PC-9 (cell line): ENCODE measurements at regions not wholly inside any gene's neighbourhood (a gene's known extent, or its start where the extent isn't known, plus 50 kb on each side); places are given as distances from the start of the nearest gene placed in this dataset.

Experiments
- BruUV-seq: library from RNA; stranded (reverse); fragments of 400-500 nt; replicated peaks from 2 replicates; lab custom pipeline; 2021; lab: Mats Ljungman, UMichigan
- CTCF ChIA-PET: fragments of 300-600 bp; sonication (Branson Sonifier 250); formaldehyde crosslinking; loops from one replicate; lab custom pipeline; 2022; ENCODE audit warnings: antibody characterized with exemption; lab: Charles Lee
- POLR2A ChIA-PET: fragments of 300-600 bp; sonication (Branson Sonifier 250); formaldehyde crosslinking; loops from one replicate; lab custom pipeline; 2022; ENCODE audit warnings: antibody characterized with exemption; ENCODE audit not compliant: unreplicated experiment; lab: Charles Lee
- DNase-seq, 2 experiments: peaks; one replicate each; pipeline versions ENCODE4 v3.0.0 to v3.0.0-alpha.2; 2015 to 2022; ENCODE audit warnings: mixed read lengths in 1 of 2
- H2AFZ ChIP-seq: fragments of 200-600 bp; sonication (generic); 2 replicates; pipeline ENCODE4 v1.8.1; 2017; ENCODE audit warnings: antibody characterized with exemption
- H3F3A ChIP-seq: fragments of 200-600 bp; sonication (generic); 2 replicates; pipeline ENCODE4 v1.8.1; 2017; ENCODE audit warnings: antibody characterized with exemption, mild to moderate bottlenecking, low read depth; ENCODE audit not compliant: insufficient read depth
- H3K27ac ChIP-seq: fragments of 200-600 bp; sonication (generic); 2 replicates; pipeline ENCODE4 v1.6.1; 2016; ENCODE audit warnings: mixed run types
- H3K27me3 ChIP-seq: fragments of 200-600 bp; sonication (generic); 2 replicates; pipeline ENCODE4 v1.6.1; 2016; ENCODE audit warnings: low read depth, mixed run types; ENCODE audit not compliant: insufficient read depth
- H3K36me3 ChIP-seq: fragments of 200-600 bp; sonication (generic); 2 replicates; pipeline ENCODE4 v1.6.1; 2016; ENCODE audit warnings: low read depth, mixed run types
- H3K4me1 ChIP-seq: fragments of 200-600 bp; sonication (generic); replicated peaks from 2 replicates; pipeline ENCODE4 v1.6.1; 2016; ENCODE audit warnings: mixed run types; ENCODE audit not compliant: insufficient read depth
- H3K4me2 ChIP-seq: fragments of 200-600 bp; sonication (generic); 2 replicates; pipeline ENCODE4 v1.6.1; 2017; ENCODE audit warnings: mixed run types
- H3K4me3 ChIP-seq: fragments of 200-600 bp; sonication (generic); 2 replicates; pipeline ENCODE4 v1.6.1; 2016; ENCODE audit warnings: mixed run types
- H3K79me2 ChIP-seq: fragments of 200-600 bp; sonication (generic); 2 replicates; pipeline ENCODE4 v1.6.1; 2017; ENCODE audit warnings: low read depth, mixed run types
- H3K9me2 ChIP-seq: fragments of 200-600 bp; sonication (generic); 2 replicates; pipeline ENCODE4 v1.8.1; 2017; ENCODE audit warnings: mild to moderate bottlenecking; ENCODE audit not compliant: insufficient read depth
- H3K9me3 ChIP-seq: fragments of 200-600 bp; sonication (generic); 2 replicates; pipeline ENCODE4 v1.8.1; 2016; ENCODE audit warnings: low read depth; ENCODE audit not compliant: insufficient read depth
- H4K20me1 ChIP-seq: fragments of 200-600 bp; sonication (generic); 2 replicates; pipeline ENCODE4 v1.8.1; 2017; ENCODE audit not compliant: insufficient read depth
- EZH2 ChIP-seq: fragments of 200-600 bp; sonication (generic); IDR thresholded peaks from 2 replicates; pipeline ENCODE4 v1.8.0; 2017; ENCODE audit warnings: antibody characterized with exemption, low read depth
- intact Hi-C: fragments of 100-400 bp; cut with micrococcal nuclease; formaldehyde crosslinking; loops from one replicate; pipeline ENCODE4 v1.10.0; 2022; ENCODE audit not compliant: unreplicated experiment
- TF ChIP-seq, protein P1 (sequence below): fragments of 200-600 bp; sonication (generic); conservative IDR thresholded peaks from 2 replicates; pipeline ENCODE4 v1.6.1; 2017; ENCODE audit warnings: mixed run types, antibody characterized with exemption, mild to moderate bottlenecking, moderate library complexity

DNA sequence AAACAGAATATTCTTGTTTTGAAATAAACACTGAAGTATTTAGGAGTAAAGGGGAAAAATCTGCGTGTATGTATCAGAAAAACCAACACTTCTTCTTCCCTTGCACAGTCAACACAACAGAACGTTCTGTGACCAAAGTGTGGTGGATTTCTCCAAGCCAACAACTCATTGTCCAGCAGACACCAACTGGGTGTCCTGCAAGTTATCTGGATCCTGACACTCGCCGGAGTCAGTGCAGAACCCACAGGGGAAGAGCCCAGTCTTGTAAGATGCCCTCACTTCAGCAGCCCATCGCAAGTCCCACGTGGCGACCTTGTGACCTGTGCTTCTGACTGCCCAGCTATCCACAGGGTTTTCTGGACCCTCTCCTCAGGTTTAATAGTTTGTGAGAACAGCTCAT lies 630.7 kb upstream of the ZFP42 start:
- Histone ChIP-seq H3K27ac (no peak overlapping the region), H3K9me3 (no peaks in the 10 kb centered on the region), H3F3A (no peaks in the 10 kb centered on the region), H2AFZ (no peak overlapping the region), H3K9me2 (no peaks in the 10 kb centered on the region), H3K36me3 (no peaks in the 10 kb centered on the region), H3K27me3 (no peaks in the 10 kb centered on the region), H3K4me3 (no peak overlapping the region), H3K4me1 (no peaks in the 10 kb centered on the region), H3K79me2 (no peaks in the 10 kb centered on the region), H4K20me1 (no peaks in the 10 kb centered on the region), H3K4me2 (no peak overlapping the region)
- TF ChIP-seq, protein P1, sequence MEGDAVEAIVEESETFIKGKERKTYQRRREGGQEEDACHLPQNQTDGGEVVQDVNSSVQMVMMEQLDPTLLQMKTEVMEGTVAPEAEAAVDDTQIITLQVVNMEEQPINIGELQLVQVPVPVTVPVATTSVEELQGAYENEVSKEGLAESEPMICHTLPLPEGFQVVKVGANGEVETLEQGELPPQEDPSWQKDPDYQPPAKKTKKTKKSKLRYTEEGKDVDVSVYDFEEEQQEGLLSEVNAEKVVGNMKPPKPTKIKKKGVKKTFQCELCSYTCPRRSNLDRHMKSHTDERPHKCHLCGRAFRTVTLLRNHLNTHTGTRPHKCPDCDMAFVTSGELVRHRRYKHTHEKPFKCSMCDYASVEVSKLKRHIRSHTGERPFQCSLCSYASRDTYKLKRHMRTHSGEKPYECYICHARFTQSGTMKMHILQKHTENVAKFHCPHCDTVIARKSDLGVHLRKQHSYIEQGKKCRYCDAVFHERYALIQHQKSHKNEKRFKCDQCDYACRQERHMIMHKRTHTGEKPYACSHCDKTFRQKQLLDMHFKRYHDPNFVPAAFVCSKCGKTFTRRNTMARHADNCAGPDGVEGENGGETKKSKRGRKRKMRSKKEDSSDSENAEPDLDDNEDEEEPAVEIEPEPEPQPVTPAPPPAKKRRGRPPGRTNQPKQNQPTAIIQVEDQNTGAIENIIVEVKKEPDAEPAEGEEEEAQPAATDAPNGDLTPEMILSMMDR, result no peak
- no peak for TF ChIP-seq EZH2
- intact Hi-C loops, result no loop called here
- POLR2A ChIA-PET, result no interaction called here
- DNase-seq, result no peak
- BruUV-seq, result no TSS peak
- CTCF ChIA-PET, result no interaction called here

DNA sequence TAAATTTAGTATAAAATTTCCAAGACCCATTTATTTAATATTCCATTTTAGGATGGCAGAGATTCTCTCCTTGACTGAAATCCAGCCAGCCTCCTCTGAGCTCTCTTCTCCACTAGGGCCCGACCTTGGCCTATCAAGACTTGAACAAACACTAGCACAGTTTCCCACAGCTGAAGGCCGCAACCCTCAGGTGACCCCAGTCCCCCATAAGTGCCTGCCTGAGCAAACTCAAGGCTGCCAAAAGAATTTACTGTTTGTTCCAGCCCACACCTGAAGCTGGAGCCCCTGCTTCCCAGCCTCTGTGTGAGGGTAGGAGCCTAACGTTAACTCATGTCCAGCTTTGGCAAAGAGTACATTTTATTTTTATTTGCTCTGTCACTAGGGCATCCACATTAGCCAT lies 629.0 kb upstream of the ZFP42 start:
- Histone ChIP-seq H2AFZ (no peak overlapping the region), H3K27ac (no peak overlapping the region), H3K36me3 (no peaks in the 10 kb centered on the region), H3K4me2 (no peak overlapping the region), H3K9me2 (no peaks in the 10 kb centered on the region), H3F3A (no peaks in the 10 kb centered on the region), H4K20me1 (no peaks in the 10 kb centered on the region), H3K9me3 (no peaks in the 10 kb centered on the region), H3K4me3 (no peak overlapping the region), H3K27me3 (no peaks in the 10 kb centered on the region), H3K4me1 (no peaks in the 10 kb centered on the region), H3K79me2 (no peaks in the 10 kb centered on the region)
- DNase-seq, result no peak
- ChIA-PET POLR2A (no interaction called here), CTCF (no interaction called here)
- intact Hi-C loops, result no loop called here
- BruUV-seq, result no TSS peak
- TF ChIP-seq, protein P1, result no peak
- TF ChIP-seq EZH2, result no peak

DNA sequence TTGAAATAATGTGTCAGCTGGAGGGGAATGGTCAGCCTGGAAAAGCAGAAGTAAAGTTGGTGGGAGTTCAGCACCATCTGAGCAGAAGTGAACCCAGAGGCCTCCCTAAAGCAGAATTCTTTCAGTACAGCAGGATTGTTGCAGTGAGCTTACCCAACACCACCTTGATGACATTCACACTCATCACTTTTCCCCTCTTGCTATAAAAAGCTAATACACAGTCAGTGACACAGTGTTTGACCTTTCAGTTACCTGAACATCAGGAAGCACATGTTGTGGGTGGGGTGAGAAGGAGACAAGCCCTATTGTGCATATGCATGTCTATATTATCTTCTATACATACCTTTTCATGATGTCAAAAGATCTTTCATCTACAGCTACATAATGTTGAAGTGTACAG lies 624.7 kb upstream of the ZFP42 start:
- CTCF ChIA-PET, result no interaction called here
- Histone ChIP-seq H3K4me1 (no peaks in the 10 kb centered on the region), H3K27me3 (no peaks in the 10 kb centered on the region), H3K79me2 (no peaks in the 10 kb centered on the region), H3F3A (no peaks in the 10 kb centered on the region), H3K27ac (no peak overlapping the region), H3K9me3 (no peaks in the 10 kb centered on the region), H4K20me1 (no peaks in the 10 kb centered on the region), H2AFZ (no peak overlapping the region), H3K4me2 (no peak overlapping the region), H3K36me3 (no peaks in the 10 kb centered on the region), H3K9me2 (no peaks in the 10 kb centered on the region), H3K4me3 (no peak overlapping the region)
- intact Hi-C loops, result no loop called here
- POLR2A ChIA-PET, result no interaction called here
- TF ChIP-seq, protein P1, result no peak
- no peak for TF ChIP-seq EZH2
- BruUV-seq, result no TSS peak
- no peak for DNase-seq
